Cardiac septum (tissue), 1 donor: ENCODE measurements at regions not wholly inside any gene's neighbourhood (a gene's known extent, or its start where the extent isn't known, plus 50 kb on each side); places are given as distances from the start of the nearest gene placed in this dataset.
A peak's percentile ranks its signal among the peaks of the same experiment; 100 is the strongest.
"Not testable (repeated sequence)": the region's sequence is repeated elsewhere in the genome, so short reads cannot be mapped to it uniquely, and the experiment has no call there.

Source experiments
- DNase-seq: peaks from one replicate; pipeline ENCODE4 v3.0.0-alpha.2; 2020; ENCODE audit warnings: low spot score
- intact Hi-C: fragments of 100-400 bp; cut with DNase I; formaldehyde crosslinking; loops from one replicate; pipeline ENCODE4 v1.14.0; 2022
- donor health status: DM: no; HTN: no; CAD: no.

GRCh38 chr15:20785151-20785936 lies 80.8 kb downstream of the POTEB2 start:
- DNase-seq: peak; percentile 44
- intact Hi-C loops: not testable (repeated sequence)

GRCh38 chr15:20783598-20784184 lies 82.4 kb downstream of the POTEB2 start:
- intact Hi-C loops: not testable (repeated sequence)
- DNase-seq: peak; percentile 72

DNA sequence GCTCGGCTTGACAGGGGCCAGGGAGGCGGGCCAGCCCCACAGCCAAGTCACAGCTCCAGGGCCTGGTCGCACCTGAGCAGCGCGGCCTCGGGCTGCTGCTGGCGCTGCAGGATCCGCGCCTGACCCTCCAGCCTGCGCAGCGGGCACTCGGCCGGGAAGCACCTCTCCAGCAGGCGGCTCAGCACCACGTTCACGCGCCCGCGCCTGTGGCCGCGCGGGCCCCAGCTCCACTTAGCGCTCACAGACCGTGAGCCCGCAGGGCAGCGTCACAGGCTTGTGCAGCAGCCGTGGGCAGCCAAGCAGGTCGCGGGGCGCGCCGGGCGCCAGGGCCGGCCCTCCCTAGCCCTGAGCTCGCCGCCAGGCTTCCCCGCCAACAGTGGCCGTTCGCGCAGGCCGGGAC lies 90.7 kb downstream of the POTEB2 start:
- intact Hi-C loops, DNase-seq: not testable (repeated sequence)

DNA sequence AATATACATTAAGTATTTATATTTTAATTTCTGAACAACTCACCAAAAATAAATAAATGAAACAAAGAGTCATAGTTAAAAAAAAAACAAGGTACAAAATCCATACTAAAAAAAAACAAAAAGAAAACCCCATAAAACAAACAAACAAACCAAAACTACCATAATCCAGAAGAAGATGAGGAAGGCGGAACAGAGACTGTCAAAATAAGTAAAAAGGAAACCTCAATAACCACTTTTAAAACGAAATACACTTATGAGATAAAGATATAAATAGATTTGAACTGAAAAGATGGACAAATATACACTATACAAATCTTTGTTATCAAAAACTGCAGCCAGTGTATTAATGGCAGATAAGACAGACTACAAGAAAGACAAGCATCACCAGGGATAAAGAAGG lies 98.2 kb downstream of the POTEB2 start:
- intact Hi-C loops, DNase-seq: not testable (repeated sequence)

GRCh38 chr15:20762422-20762821 lies 103.7 kb downstream of the POTEB2 start:
- DNase-seq: peak; percentile 44
- intact Hi-C loops: not testable (repeated sequence)

- DNase-seq, intact Hi-C loops: not testable (repeated sequence)
These were observed 109.7 kb downstream of the POTEB2 start for GRCh38 chr15:20756440-20756839.

DNA sequence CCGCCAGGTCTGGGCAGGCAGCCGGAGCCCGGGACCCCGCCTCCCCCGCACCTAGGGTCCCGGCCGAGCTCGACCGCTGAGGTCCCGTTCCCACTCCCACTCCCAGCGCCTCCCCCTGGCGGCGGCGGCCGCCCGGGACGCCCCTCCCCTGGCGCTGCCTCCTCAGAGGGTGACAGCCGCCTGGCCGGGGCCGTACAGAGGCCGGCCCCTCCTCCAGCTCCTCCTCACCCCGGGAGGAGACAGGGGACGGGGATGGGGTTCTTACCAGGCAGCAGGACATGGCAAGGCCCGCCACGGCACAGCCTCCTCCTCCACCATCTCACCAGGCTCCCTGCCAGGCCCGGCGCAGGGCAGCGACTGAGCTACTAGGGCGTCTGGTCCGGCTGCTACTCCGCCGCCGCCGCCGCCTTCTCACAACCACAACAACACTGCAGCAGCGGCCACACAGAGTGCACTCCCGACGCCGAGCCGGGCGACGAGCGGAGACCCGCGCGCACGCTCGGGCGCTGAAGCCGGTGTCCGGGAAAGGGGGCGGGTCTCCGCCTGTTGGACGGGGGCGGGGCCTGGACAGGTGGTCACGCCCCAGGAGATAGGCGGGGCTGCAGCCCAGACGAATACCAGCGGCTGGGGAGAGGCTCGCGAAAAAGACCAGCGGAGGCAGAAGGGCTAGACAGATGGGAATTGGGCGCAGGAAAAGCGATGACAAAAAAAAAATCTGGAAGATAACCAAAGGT lies 110.3 kb downstream of the POTEB2 start:
- intact Hi-C loops, DNase-seq: not testable (repeated sequence)

GRCh38 chr15:20733493-20733892 lies 132.6 kb downstream of the POTEB2 start:
- DNase-seq, intact Hi-C loops: not testable (repeated sequence)
